ENCODE measurements at regions not wholly inside any gene's neighbourhood (a gene's known extent, or its start where the extent isn't known, plus 50 kb on each side); places are given as distances from the start of the nearest gene placed in this dataset.

DNA sequence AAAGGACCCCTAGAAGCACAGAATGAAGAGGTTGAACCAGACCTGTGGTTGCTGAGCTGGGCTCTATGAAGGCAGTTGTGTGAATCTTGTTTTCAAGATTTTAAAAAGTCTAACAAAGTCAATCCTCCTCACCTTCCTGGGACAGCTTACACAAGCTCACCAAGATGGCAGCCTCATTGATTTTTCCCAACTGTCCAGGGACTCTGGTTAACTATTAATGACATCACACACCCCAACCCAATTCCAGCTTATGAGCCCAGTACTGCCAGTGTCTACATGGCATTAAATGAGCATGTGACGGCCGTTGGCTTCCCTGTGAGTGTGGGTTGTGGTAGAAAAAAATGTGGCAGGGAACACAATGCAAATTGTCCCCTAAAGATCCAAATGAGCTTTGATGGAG lies 137.0 kb downstream of the CHST1 start:
- H3K4me1 ChIP-seq = no peaks in the 10 kb centered on the region
- H3K36me3 ChIP-seq (replicated peaks in 1 of 2; ENCODE audit: insufficient read depth in 1 of 2, low read depth in 2 of 2) = no peaks in the 10 kb centered on the region
- intact Hi-C loops (cut with DNase I) = loop anchor here (5.0 kb wide), 1 partner anchor 51 kb away; no protein-coding TSS in a partner anchor
- TF ChIP-seq POLR2A (IDR thresholded peaks at IDR 0.05) (no peak), CTCF (IDR thresholded peaks at IDR 0.05) (no peak)
- H3K27ac ChIP-seq = no peak overlapping the region
- H3K27me3 ChIP-seq = no peaks in the 10 kb centered on the region
- WGBS, 2 donors = 19 to 44% methylated on average over 2 of the region's 2 CpGs
- ATAC-seq = no peak
- no peak overlapping the region for H3K4me3 ChIP-seq
- no peak for DNase-seq
- H3K9me3 ChIP-seq = no peaks in the 10 kb centered on the region

GRCh38 chr11:45527898-45528297 lies 137.5 kb downstream of the CHST1 start:
- no peaks in the 10 kb centered on the region for H3K36me3 ChIP-seq (replicated peaks in 1 of 2; ENCODE audit: insufficient read depth in 1 of 2, low read depth in 2 of 2)
- no peaks in the 10 kb centered on the region for H3K4me1 ChIP-seq
- ATAC-seq = no peak
- no peak overlapping the region for H3K27ac ChIP-seq
- no peak for DNase-seq
- no peak overlapping the region for H3K4me3 ChIP-seq
- 67 to 88% methylated on average over 1 of the region's 1 CpG for WGBS, 2 donors
- H3K27me3 ChIP-seq = no peaks in the 10 kb centered on the region
- intact Hi-C loops (cut with DNase I) = loop anchor here (5.0 kb wide), 1 partner anchor 51 kb away; no protein-coding TSS in a partner anchor
- H3K9me3 ChIP-seq = no peaks in the 10 kb centered on the region
- TF ChIP-seq CTCF (IDR thresholded peaks at IDR 0.05) (no peak), POLR2A (IDR thresholded peaks at IDR 0.05) (no peak)

DNA sequence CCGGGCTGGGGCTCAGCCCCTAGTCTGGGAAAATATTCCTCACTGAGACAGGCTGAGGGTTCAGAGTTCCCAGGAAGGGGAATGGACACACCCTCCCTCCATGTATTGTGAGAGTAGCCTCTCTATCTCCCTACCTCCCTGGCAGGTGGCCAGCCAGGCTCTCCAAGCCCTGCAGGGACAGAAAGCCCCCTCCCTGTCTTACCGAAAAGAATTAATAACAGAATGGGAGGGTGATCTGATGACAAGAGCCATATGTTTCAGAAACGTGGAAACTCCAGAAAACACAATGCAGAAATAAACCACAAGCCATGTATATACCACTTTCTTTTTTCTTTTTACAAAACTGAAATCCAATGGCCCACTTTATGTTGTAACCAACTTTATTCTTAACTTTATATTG lies 140.0 kb downstream of the CHST1 start:
- no peak for DNase-seq
- intact Hi-C loops (cut with DNase I) = loop anchor here (5.0 kb wide), 1 partner anchor 48 kb away; no protein-coding TSS in a partner anchor
- no peak for TF ChIP-seq CTCF (IDR thresholded peaks at IDR 0.05)
- no peak for TF ChIP-seq POLR2A (IDR thresholded peaks at IDR 0.05)

DNA sequence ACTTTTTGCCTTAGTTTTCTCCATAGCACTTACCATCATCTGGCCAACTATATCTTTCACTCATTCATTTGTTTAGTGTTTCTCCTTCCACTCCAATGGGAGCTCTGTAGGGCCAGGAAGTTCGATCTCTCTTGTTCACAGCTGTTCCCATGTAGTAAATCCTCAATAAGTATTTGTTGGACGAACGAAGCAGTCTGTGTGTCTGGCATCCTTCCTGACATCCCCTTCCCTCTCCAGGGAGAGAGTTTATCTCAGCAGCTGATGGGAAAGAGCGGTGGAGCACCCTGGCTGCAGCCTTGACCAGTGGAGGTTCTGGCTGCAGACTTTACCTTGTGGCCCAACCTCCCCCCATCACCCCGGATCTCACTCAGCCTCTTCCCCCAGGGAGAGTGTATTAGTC lies 141.7 kb downstream of the CHST1 start:
- no peak for DNase-seq
- intact Hi-C loops (cut with DNase I) = no loop called here
- no peaks in the 10 kb centered on the region for H3K4me1 ChIP-seq

More for the DNA sequence above, 140.0 kb downstream of the CHST1 start:
- no peak for ATAC-seq
- 54 to 56% methylated on average over 3 of the region's 3 CpGs for WGBS, 2 donors
- no peaks in the 10 kb centered on the region for H3K9me3 ChIP-seq
- H3K4me3 ChIP-seq = no peak overlapping the region
- no peak overlapping the region for H3K27ac ChIP-seq
- no peaks in the 10 kb centered on the region for H3K4me1 ChIP-seq
- H3K36me3 ChIP-seq (replicated peaks in 1 of 2; ENCODE audit: insufficient read depth in 1 of 2, low read depth in 2 of 2) = no peaks in the 10 kb centered on the region
- H3K27me3 ChIP-seq = no peaks in the 10 kb centered on the region

More for the DNA sequence above, 141.7 kb downstream of the CHST1 start:
- TF ChIP-seq POLR2A (IDR thresholded peaks at IDR 0.05) = no peak
- TF ChIP-seq CTCF (IDR thresholded peaks at IDR 0.05) = no peak
- Histone ChIP-seq H3K4me3 (no peak overlapping the region), H3K9me3 (no peaks in the 10 kb centered on the region), H3K27me3 (no peaks in the 10 kb centered on the region), H3K27ac (no peak overlapping the region), H3K36me3 (replicated peaks in 1 of 2; ENCODE audit: insufficient read depth in 1 of 2, low read depth in 2 of 2) (no peaks in the 10 kb centered on the region)
- 54 to 65% methylated on average over 5 of the region's 5 CpGs for WGBS, 2 donors
- ATAC-seq = no peak

Data from body of pancreas (tissue), 4 donors.